ENCODE measurements at regions not wholly inside any gene's neighbourhood (a gene's known extent, or its start where the extent isn't known, plus 50 kb on each side); places are given as distances from the start of the nearest gene placed in this dataset.

GRCh38 chr7:41024126-41024525 lies 678.8 kb downstream of the INHBA start:
- H3K27me3 Mint-ChIP-seq = no peaks in the 10 kb centered on the region
- H3K4me1 Mint-ChIP-seq (ENCODE audit: low read depth) = no peaks in the 10 kb centered on the region
- intact Hi-C loops (cut with micrococcal nuclease) = no loop called here
- no peak overlapping the region for H3K27ac Mint-ChIP-seq
- H3K4me3 Mint-ChIP-seq = no peak overlapping the region
- H3K9me3 Mint-ChIP-seq = no peaks in the 10 kb centered on the region
- no peaks in the 10 kb centered on the region for H3K36me3 Mint-ChIP-seq (ENCODE audit: low read depth)

- no peak overlapping the region for H3K4me3 Mint-ChIP-seq
These were observed 682.8 kb downstream of the INHBA start for GRCh38 chr7:41020056-41020455.

GRCh38 chr7:41013117-41013516 lies 689.8 kb downstream of the INHBA start:
- Mint-ChIP-seq H3K36me3 (ENCODE audit: low read depth) (no peaks in the 10 kb centered on the region), H3K27ac (no peak overlapping the region), H3K4me3 (no peak overlapping the region), H3K4me1 (ENCODE audit: low read depth) (peaks cover 37% of the 10 kb centered on the region), H3K9me3 (peaks cover 8% of the 10 kb centered on the region), H3K27me3 (no peaks in the 10 kb centered on the region)
- intact Hi-C loops (cut with micrococcal nuclease) = no loop called here

More at GRCh38 chr7:41020056-41020455, 682.8 kb downstream of the INHBA start:
- Mint-ChIP-seq H3K27me3 (no peaks in the 10 kb centered on the region), H3K9me3 (no peaks in the 10 kb centered on the region), H3K36me3 (ENCODE audit: low read depth) (no peaks in the 10 kb centered on the region), H3K4me1 (ENCODE audit: low read depth) (no peaks in the 10 kb centered on the region), H3K27ac (no peak overlapping the region)
- intact Hi-C loops (cut with micrococcal nuclease) = no loop called here

GRCh38 chr7:41012041-41012440 lies 690.8 kb downstream of the INHBA start:
- Mint-ChIP-seq H3K4me3 (no peak overlapping the region), H3K36me3 (ENCODE audit: low read depth) (no peaks in the 10 kb centered on the region), H3K27me3 (no peaks in the 10 kb centered on the region), H3K27ac (no peak overlapping the region), H3K9me3 (peaks cover 8% of the 10 kb centered on the region), H3K4me1 (ENCODE audit: low read depth) (peaks cover 40% of the 10 kb centered on the region)
- intact Hi-C loops (cut with micrococcal nuclease) = no loop called here

- no peaks in the 10 kb centered on the region for H3K27me3 Mint-ChIP-seq
- peaks cover 8% of the 10 kb centered on the region for H3K9me3 Mint-ChIP-seq
- H3K36me3 Mint-ChIP-seq (ENCODE audit: low read depth) = no peaks in the 10 kb centered on the region
- H3K4me3 Mint-ChIP-seq = no peak overlapping the region
- peaks cover 40% of the 10 kb centered on the region for H3K4me1 Mint-ChIP-seq (ENCODE audit: low read depth)
- intact Hi-C loops (cut with micrococcal nuclease) = no loop called here
- H3K27ac Mint-ChIP-seq = no peak overlapping the region
These were observed 691.9 kb downstream of the INHBA start for GRCh38 chr7:41010967-41011366.

GRCh38 chr7:41010418-41010817 lies 692.5 kb downstream of the INHBA start:
- no peak overlapping the region for H3K4me3 Mint-ChIP-seq
- peaks cover 45% of the 10 kb centered on the region for H3K4me1 Mint-ChIP-seq (ENCODE audit: low read depth)
- intact Hi-C loops (cut with micrococcal nuclease) = no loop called here
- no peaks in the 10 kb centered on the region for H3K36me3 Mint-ChIP-seq (ENCODE audit: low read depth)
- H3K27me3 Mint-ChIP-seq = no peaks in the 10 kb centered on the region
- peaks cover 8% of the 10 kb centered on the region for H3K9me3 Mint-ChIP-seq
- peak overlapping the region; percentile 54 for H3K27ac Mint-ChIP-seq

GRCh38 chr7:41007811-41008210 lies 695.1 kb downstream of the INHBA start:
- no peaks in the 10 kb centered on the region for H3K36me3 Mint-ChIP-seq (ENCODE audit: low read depth)
- no peak overlapping the region for H3K4me3 Mint-ChIP-seq
- H3K9me3 Mint-ChIP-seq = peaks cover 8% of the 10 kb centered on the region
- no peaks in the 10 kb centered on the region for H3K27me3 Mint-ChIP-seq
- peaks cover 50% of the 10 kb centered on the region for H3K4me1 Mint-ChIP-seq (ENCODE audit: low read depth)
- intact Hi-C loops (cut with micrococcal nuclease) = loop anchor here (5.0 kb wide), 1 partner anchor 694 kb away; the partner anchor contains the start of gene INHBA
- peak overlapping the region; percentile 26 for H3K27ac Mint-ChIP-seq

- intact Hi-C loops (cut with micrococcal nuclease) = loop anchor here (5.0 kb wide), 1 partner anchor 695 kb away; the partner anchor contains the start of gene INHBA
- Mint-ChIP-seq H3K36me3 (ENCODE audit: low read depth) (no peaks in the 10 kb centered on the region), H3K27me3 (no peaks in the 10 kb centered on the region), H3K27ac (no peak overlapping the region), H3K4me1 (ENCODE audit: low read depth) (peaks cover 50% of the 10 kb centered on the region), H3K9me3 (peaks cover 8% of the 10 kb centered on the region), H3K4me3 (no peak overlapping the region)
These were observed 695.5 kb downstream of the INHBA start for GRCh38 chr7:41007351-41007751.

GRCh38 chr7:41006306-41006995 lies 696.4 kb downstream of the INHBA start:
- no peaks in the 10 kb centered on the region for H3K36me3 Mint-ChIP-seq (ENCODE audit: low read depth)
- H3K27me3 Mint-ChIP-seq = no peaks in the 10 kb centered on the region
- intact Hi-C loops (cut with micrococcal nuclease) = loop anchor here (5.0 kb wide), 1 partner anchor 696 kb away; the partner anchor contains the start of gene INHBA
- peaks cover 8% of the 10 kb centered on the region for H3K9me3 Mint-ChIP-seq
- H3K27ac Mint-ChIP-seq = no peak overlapping the region
- peaks cover 43% of the 10 kb centered on the region for H3K4me1 Mint-ChIP-seq (ENCODE audit: low read depth)
- H3K4me3 Mint-ChIP-seq = no peak overlapping the region

GRCh38 chr7:41005374-41005901 lies 697.5 kb downstream of the INHBA start:
- Mint-ChIP-seq H3K27ac (no peak overlapping the region), H3K27me3 (no peaks in the 10 kb centered on the region), H3K36me3 (ENCODE audit: low read depth) (no peaks in the 10 kb centered on the region), H3K4me3 (no peak overlapping the region), H3K9me3 (peaks cover 8% of the 10 kb centered on the region), H3K4me1 (ENCODE audit: low read depth) (peaks cover 33% of the 10 kb centered on the region)
- intact Hi-C loops (cut with micrococcal nuclease) = loop anchor here (5.0 kb wide), 1 partner anchor 697 kb away; the partner anchor contains the start of gene INHBA

GRCh38 chr7:41003977-41004376 lies 698.9 kb downstream of the INHBA start:
- Mint-ChIP-seq H3K27me3 (no peaks in the 10 kb centered on the region), H3K4me3 (no peak overlapping the region), H3K4me1 (ENCODE audit: low read depth) (peaks cover 20% of the 10 kb centered on the region), H3K36me3 (ENCODE audit: low read depth) (no peaks in the 10 kb centered on the region), H3K27ac (no peak overlapping the region), H3K9me3 (no peaks in the 10 kb centered on the region)
- intact Hi-C loops (cut with micrococcal nuclease) = no loop called here

GRCh38 chr7:41003611-41003940 lies 699.3 kb downstream of the INHBA start:
- Mint-ChIP-seq H3K27me3 (no peaks in the 10 kb centered on the region), H3K4me3 (no peak overlapping the region), H3K4me1 (ENCODE audit: low read depth) (peaks cover 18% of the 10 kb centered on the region), H3K36me3 (ENCODE audit: low read depth) (no peaks in the 10 kb centered on the region), H3K27ac (no peak overlapping the region), H3K9me3 (no peaks in the 10 kb centered on the region)
- intact Hi-C loops (cut with micrococcal nuclease) = no loop called here

GRCh38 chr7:41002741-41003610 lies 699.9 kb downstream of the INHBA start:
- Mint-ChIP-seq H3K4me3 (no peak overlapping the region), H3K36me3 (ENCODE audit: low read depth) (no peaks in the 10 kb centered on the region), H3K27ac (no peak overlapping the region), H3K9me3 (no peaks in the 10 kb centered on the region), H3K27me3 (no peaks in the 10 kb centered on the region), H3K4me1 (ENCODE audit: low read depth) (peaks cover 12% of the 10 kb centered on the region)
- intact Hi-C loops (cut with micrococcal nuclease) = no loop called here

GRCh38 chr7:41000042-41000441 lies 702.8 kb downstream of the INHBA start:
- Mint-ChIP-seq H3K36me3 (ENCODE audit: low read depth) (no peaks in the 10 kb centered on the region), H3K4me3 (no peak overlapping the region), H3K27ac (no peak overlapping the region), H3K4me1 (ENCODE audit: low read depth) (peaks cover 1% of the 10 kb centered on the region), H3K9me3 (no peaks in the 10 kb centered on the region), H3K27me3 (no peaks in the 10 kb centered on the region)
- intact Hi-C loops (cut with micrococcal nuclease) = no loop called here
